NT2/D1 (cell line): ENCODE measurements at regions not wholly inside any gene's neighbourhood (a gene's known extent, or its start where the extent isn't known, plus 50 kb on each side); places are given as distances from the start of the nearest gene placed in this dataset.

Experiments used
- SUZ12 ChIP-seq: IDR thresholded peaks from 2 replicates; pipeline ENCODE4 v1.6.1; 2011; ENCODE audit not compliant: insufficient read length, insufficient read depth; ENCODE audit errors: extremely low read depth
- YY1 ChIP-seq: IDR thresholded peaks from 2 replicates; pipeline ENCODE4 v1.6.1; 2011; ENCODE audit not compliant: insufficient read length, insufficient read depth

- no peak for TF ChIP-seq SUZ12
- no peak for TF ChIP-seq YY1
Observed at GRCh38 chr17:77720946-77721845, 237.3 kb upstream of the TNRC6C start.
